ENCODE measurements at regions not wholly inside any gene's neighbourhood (a gene's known extent, or its start where the extent isn't known, plus 50 kb on each side); places are given as distances from the start of the nearest gene placed in this dataset.

GRCh38 chr4:115278830-115279229 lies 165.4 kb upstream of the NDST4 start:
- TF ChIP-seq, protein P1, sequence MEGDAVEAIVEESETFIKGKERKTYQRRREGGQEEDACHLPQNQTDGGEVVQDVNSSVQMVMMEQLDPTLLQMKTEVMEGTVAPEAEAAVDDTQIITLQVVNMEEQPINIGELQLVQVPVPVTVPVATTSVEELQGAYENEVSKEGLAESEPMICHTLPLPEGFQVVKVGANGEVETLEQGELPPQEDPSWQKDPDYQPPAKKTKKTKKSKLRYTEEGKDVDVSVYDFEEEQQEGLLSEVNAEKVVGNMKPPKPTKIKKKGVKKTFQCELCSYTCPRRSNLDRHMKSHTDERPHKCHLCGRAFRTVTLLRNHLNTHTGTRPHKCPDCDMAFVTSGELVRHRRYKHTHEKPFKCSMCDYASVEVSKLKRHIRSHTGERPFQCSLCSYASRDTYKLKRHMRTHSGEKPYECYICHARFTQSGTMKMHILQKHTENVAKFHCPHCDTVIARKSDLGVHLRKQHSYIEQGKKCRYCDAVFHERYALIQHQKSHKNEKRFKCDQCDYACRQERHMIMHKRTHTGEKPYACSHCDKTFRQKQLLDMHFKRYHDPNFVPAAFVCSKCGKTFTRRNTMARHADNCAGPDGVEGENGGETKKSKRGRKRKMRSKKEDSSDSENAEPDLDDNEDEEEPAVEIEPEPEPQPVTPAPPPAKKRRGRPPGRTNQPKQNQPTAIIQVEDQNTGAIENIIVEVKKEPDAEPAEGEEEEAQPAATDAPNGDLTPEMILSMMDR (IDR thresholded peaks at IDR 0.05; ENCODE audit: insufficient read depth, missing control alignments) = no peak
- DNase-seq (ENCODE audit: insufficient read length, low spot score) (no peak), FAIRE-seq (peak; percentile 38)

DNA sequence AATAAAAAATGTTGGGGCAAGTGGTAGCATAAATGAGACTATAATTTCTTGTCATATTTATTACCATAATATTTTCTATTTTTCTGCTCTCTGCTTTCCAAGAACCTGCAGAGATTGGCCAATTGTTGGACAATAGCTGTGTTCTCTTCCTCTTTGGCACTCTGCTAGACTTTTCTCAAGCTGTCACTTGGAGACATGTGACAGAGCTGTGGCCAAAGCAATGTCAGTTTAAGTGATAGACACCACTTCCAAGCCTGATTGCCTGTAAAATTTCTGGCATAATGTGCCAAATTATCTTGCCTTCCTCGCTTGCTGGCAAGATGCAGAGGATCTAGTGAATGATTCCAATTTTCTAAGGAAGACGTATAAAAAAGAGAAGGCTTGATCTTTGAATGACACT lies 162.2 kb upstream of the NDST4 start:
- no peak for FAIRE-seq
- DNase-seq (ENCODE audit: insufficient read length, low spot score) = no peak
- TF ChIP-seq, protein P1 (IDR thresholded peaks at IDR 0.05; ENCODE audit: insufficient read depth, missing control alignments) = no peak

- DNase-seq (ENCODE audit: insufficient read length, low spot score) = no peak
- no peak for FAIRE-seq
- TF ChIP-seq, protein P1 (IDR thresholded peaks at IDR 0.05; ENCODE audit: insufficient read depth, missing control alignments) = no peak
These were observed 161.1 kb upstream of the NDST4 start for GRCh38 chr4:115274545-115274944.

- FAIRE-seq = no peak
- no peak for DNase-seq (ENCODE audit: insufficient read length, low spot score)
- TF ChIP-seq, protein P1 (IDR thresholded peaks at IDR 0.05; ENCODE audit: insufficient read depth, missing control alignments) = no peak
These were observed 159.2 kb upstream of the NDST4 start for GRCh38 chr4:115272594-115272993.

DNA sequence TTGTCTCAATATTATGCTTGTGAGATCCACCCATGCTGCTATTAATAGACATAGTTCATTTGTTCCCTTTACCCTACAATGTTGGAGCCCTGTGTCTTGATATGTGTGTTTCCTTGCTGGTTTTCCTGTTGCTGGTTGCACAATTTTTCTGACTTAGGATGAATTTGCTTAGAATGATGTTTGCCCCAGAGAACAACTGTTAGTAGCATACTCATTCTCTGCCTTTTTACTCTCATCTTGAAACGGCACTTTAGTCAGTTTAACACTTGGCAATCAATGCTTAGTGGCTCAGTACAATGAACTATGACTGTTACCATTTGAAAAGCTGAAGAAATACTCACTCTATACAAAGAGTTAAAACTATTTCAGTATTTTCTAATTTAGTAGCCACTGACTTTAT lies 158.8 kb upstream of the NDST4 start:
- no peak for DNase-seq (ENCODE audit: insufficient read length, low spot score)
- TF ChIP-seq, protein P1 (IDR thresholded peaks at IDR 0.05; ENCODE audit: insufficient read depth, missing control alignments) = no peak
- FAIRE-seq = no peak

DNA sequence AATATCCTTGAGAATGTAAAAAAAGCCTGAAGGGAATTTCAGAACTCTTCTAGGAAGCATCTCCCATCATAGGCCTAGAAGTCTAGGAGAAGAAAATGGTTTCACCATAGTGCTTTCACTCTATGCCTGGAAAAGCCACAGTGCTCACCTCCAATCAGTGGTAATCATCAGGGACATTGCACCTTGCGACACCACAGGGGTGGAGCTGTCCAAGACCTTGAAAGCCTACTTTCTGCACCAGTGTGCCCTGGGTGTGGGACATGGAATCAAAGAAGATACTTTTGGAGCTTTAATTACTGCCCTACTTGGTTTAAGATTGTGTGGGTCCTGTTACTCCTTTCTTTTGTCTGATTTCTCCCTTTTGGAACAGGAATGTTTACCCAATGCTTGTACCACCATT lies 146.8 kb upstream of the NDST4 start:
- no peak for FAIRE-seq
- DNase-seq (ENCODE audit: insufficient read length, low spot score) = no peak

DNA sequence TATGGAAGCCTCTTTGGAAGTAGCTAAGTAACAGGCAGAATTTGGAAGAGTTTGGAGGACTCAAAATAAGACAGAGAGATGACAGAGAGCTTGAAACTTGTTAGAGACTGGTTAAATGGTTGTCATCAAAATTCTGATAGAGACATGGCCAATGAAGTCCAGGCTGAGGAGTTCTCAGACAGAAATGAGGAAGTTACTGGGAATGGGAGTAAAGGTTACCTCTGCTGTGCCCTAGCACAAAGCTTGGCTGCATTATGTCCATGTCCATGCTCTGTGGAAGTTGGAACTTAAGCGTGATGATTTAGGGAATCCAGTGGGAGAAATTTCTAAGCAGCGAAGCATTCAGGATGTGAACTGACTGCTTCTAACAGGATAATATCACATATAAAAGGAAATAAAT lies 146.2 kb upstream of the NDST4 start:
- DNase-seq (ENCODE audit: insufficient read length, low spot score) = no peak
- FAIRE-seq = no peak
- TF ChIP-seq, protein P1 (IDR thresholded peaks at IDR 0.05; ENCODE audit: insufficient read depth, missing control alignments) = no peak

More for the DNA sequence above, 146.8 kb upstream of the NDST4 start:
- TF ChIP-seq, protein P1 (IDR thresholded peaks at IDR 0.05; ENCODE audit: insufficient read depth, missing control alignments) = no peak
